IMR-90 (cell line): ENCODE measurements at regions not wholly inside any gene's neighbourhood (a gene's known extent, or its start where the extent isn't known, plus 50 kb on each side); places are given as distances from the start of the nearest gene placed in this dataset.
A peak's percentile ranks its signal among the peaks of the same experiment; 100 is the strongest.

ENCODE experiments used
- CEBPB ChIP-seq: IDR thresholded peaks from 2 replicates; pipeline ENCODE4 v1.6.1; 2012; ENCODE audit warnings: low read depth, low read length, improper control_type of control experiment
- CTCF ChIP-seq: conservative IDR thresholded peaks from 2 replicates; pipeline ENCODE4 v1.5.1; 2012; ENCODE audit warnings: mild to moderate bottlenecking, low read depth, low read length, improper control_type of control experiment
- ELK1 ChIP-seq: fragments of 150-350 bp; IDR thresholded peaks from 2 replicates; pipeline ENCODE4 v1.6.1; 2016; ENCODE audit warnings: low read depth, mild to moderate bottlenecking, low read length, moderate library complexity, borderline replicate concordance
- MAFK ChIP-seq: IDR thresholded peaks from 2 replicates; pipeline ENCODE4 v1.6.1; 2012; ENCODE audit warnings: low read depth, low read length, improper control_type of control experiment
- MAZ ChIP-seq: IDR thresholded peaks from 2 replicates; pipeline ENCODE4 v1.6.1; 2012; ENCODE audit warnings: low read depth, mild to moderate bottlenecking, low read length, improper control_type of control experiment, moderate library complexity, borderline replicate concordance
- NFE2L2 ChIP-seq: fragments of 150-350 bp; IDR thresholded peaks from 2 replicates; pipeline ENCODE4 v1.6.1; 2016; ENCODE audit warnings: low read depth, mild to moderate bottlenecking, low read length
- POLR2A ChIP-seq: IDR thresholded peaks from 2 replicates; pipeline ENCODE4 v1.6.1; 2012; ENCODE audit warnings: mild to moderate bottlenecking, low read depth, low read length
- RAD21 ChIP-seq: IDR thresholded peaks from 2 replicates; pipeline ENCODE4 v1.6.1; 2012; ENCODE audit warnings: low read length, improper control_type of control experiment
- SMC3 ChIP-seq: fragments of 150-350 bp; IDR thresholded peaks from 2 replicates; pipeline ENCODE4 v1.6.1; 2016; ENCODE audit warnings: low read depth, mild to moderate bottlenecking, antibody characterized with exemption, low read length, moderate library complexity

DNA sequence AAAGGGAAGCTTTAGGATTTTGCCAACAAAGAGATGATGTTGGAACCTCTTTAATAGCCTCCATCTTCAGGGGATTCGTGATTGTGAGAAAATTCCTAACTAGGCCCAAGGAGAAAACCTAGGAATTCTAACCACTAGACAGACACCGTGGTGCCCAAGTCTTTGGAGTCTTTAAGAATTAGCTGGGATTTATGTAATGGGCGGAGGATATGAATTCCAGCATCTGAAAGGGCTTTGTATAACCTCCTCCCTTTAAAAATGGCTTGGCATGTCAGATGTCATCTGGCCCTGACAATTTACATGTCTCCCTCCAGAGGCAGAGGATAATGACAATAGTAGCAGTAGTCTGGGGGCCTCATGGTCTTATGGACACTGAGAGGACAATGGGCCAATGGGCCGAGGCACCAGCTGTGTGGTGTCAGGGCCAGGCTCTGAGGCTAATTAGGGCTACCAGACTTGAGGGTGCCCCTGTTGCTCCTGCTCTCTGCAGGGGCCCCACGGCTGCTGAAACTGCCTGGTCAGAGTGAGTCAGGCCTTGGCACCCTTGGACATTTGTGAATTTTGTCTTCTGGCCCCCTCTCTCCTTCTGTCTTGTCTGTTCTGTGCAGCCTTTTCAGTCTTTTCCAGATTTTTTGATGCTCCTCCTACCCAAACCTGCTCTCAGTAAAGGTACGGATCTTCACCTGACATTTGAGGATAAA lies 113.9 kb downstream of the EDN1 start:
- TF ChIP-seq POLR2A (no peak), MAFK (no peak), SMC3 (no peak), CTCF (no peak), CEBPB (no peak), NFE2L2 (peak; percentile 63; the same call in 1 of the 2 replicates), RAD21 (no peak), ELK1 (no peak), MAZ (no peak)
